ENCODE measurements at regions not wholly inside any gene's neighbourhood (a gene's known extent, or its start where the extent isn't known, plus 50 kb on each side); places are given as distances from the start of the nearest gene placed in this dataset.

DNA sequence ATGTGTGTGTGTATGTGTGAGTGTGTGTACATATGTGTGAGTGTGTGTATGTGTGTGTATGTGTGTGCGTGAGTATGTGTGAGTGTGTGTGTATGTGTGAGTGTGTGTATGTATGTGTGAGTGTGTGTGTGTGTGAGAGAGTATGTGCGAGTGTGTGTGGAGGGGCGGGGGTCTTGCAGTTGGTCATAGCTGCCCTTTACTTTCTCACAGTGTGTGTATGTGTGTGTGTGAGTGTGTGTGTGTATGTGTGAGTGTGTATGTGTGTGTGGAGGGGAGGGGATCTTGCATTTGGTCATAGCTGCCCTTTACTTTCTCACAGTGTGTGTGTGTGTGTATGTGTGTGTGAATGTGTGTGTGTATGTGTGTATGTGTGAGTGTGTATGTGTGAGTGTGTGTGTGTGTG lies 74.8 kb upstream of the ENPP6 start:
- Histone ChIP-seq H2AFZ (ENCODE audit: low read length) (no peak overlapping the region), H3K36me3 (ENCODE audit: insufficient read depth, low read length) (no peaks in the 10 kb centered on the region), H3K4me2 (ENCODE audit: low read depth, low read length, poor library complexity, severe bottlenecking) (no peak overlapping the region), H3K4me3 (ENCODE audit: low read length, poor library complexity, severe bottlenecking) (no peak overlapping the region), H3K9ac (ENCODE audit: low read depth, low read length, poor library complexity, severe bottlenecking) (no peak overlapping the region), H3K27me3 (ENCODE audit: insufficient read depth, low read length, poor library complexity, severe bottlenecking) (no peaks in the 10 kb centered on the region), H3F3A (ENCODE audit: low read depth) (no peaks in the 10 kb centered on the region), H3K9me3 (ENCODE audit: insufficient read depth, low read depth, low read length) (no peaks in the 10 kb centered on the region), H4K20me1 (ENCODE audit: insufficient read depth, low read length, poor library complexity, severe bottlenecking) (no peaks in the 10 kb centered on the region), H3K79me2 (ENCODE audit: insufficient read depth, low read length) (no peaks in the 10 kb centered on the region), H3K4me1 (ENCODE audit: insufficient read depth, low read length, poor library complexity, severe bottlenecking) (no peaks in the 10 kb centered on the region), H3K9me2 (replicated peaks; ENCODE audit: low read depth, low read length) (no peaks in the 10 kb centered on the region)
- TF ChIP-seq, protein P1, sequence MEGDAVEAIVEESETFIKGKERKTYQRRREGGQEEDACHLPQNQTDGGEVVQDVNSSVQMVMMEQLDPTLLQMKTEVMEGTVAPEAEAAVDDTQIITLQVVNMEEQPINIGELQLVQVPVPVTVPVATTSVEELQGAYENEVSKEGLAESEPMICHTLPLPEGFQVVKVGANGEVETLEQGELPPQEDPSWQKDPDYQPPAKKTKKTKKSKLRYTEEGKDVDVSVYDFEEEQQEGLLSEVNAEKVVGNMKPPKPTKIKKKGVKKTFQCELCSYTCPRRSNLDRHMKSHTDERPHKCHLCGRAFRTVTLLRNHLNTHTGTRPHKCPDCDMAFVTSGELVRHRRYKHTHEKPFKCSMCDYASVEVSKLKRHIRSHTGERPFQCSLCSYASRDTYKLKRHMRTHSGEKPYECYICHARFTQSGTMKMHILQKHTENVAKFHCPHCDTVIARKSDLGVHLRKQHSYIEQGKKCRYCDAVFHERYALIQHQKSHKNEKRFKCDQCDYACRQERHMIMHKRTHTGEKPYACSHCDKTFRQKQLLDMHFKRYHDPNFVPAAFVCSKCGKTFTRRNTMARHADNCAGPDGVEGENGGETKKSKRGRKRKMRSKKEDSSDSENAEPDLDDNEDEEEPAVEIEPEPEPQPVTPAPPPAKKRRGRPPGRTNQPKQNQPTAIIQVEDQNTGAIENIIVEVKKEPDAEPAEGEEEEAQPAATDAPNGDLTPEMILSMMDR (conservative IDR thresholded peaks at IDR 0.05; ENCODE audit: low read length), result no peak
- no peak for TF ChIP-seq EZH2phosphoT487 (IDR thresholded peaks at IDR 0.05; ENCODE audit: borderline replicate concordance)

- H4K20me1 ChIP-seq (ENCODE audit: insufficient read depth, low read length, poor library complexity, severe bottlenecking), result no peaks in the 10 kb centered on the region
- H3K4me2 ChIP-seq (ENCODE audit: low read depth, low read length, poor library complexity, severe bottlenecking), result no peak overlapping the region
- H3K9me2 ChIP-seq (replicated peaks; ENCODE audit: low read depth, low read length), result no peaks in the 10 kb centered on the region
- no peak for TF ChIP-seq EZH2phosphoT487 (IDR thresholded peaks at IDR 0.05; ENCODE audit: borderline replicate concordance)
- TF ChIP-seq, protein P1 (conservative IDR thresholded peaks at IDR 0.05; ENCODE audit: low read length), result no peak
- H3K9me3 ChIP-seq (ENCODE audit: insufficient read depth, low read depth, low read length), result no peaks in the 10 kb centered on the region
- no peaks in the 10 kb centered on the region for H3K36me3 ChIP-seq (ENCODE audit: insufficient read depth, low read length)
- H3F3A ChIP-seq (ENCODE audit: low read depth), result no peaks in the 10 kb centered on the region
- no peaks in the 10 kb centered on the region for H3K27me3 ChIP-seq (ENCODE audit: insufficient read depth, low read length, poor library complexity, severe bottlenecking)
- no peak overlapping the region for H3K9ac ChIP-seq (ENCODE audit: low read depth, low read length, poor library complexity, severe bottlenecking)
- H3K4me1 ChIP-seq (ENCODE audit: insufficient read depth, low read length, poor library complexity, severe bottlenecking), result no peaks in the 10 kb centered on the region
- no peak overlapping the region for H3K4me3 ChIP-seq (ENCODE audit: low read length, poor library complexity, severe bottlenecking)
- no peaks in the 10 kb centered on the region for H3K79me2 ChIP-seq (ENCODE audit: insufficient read depth, low read length)
- no peak overlapping the region for H2AFZ ChIP-seq (ENCODE audit: low read length)
Measured at GRCh38 chr4:184289179-184289535, 71.5 kb upstream of the ENPP6 start.

DNA sequence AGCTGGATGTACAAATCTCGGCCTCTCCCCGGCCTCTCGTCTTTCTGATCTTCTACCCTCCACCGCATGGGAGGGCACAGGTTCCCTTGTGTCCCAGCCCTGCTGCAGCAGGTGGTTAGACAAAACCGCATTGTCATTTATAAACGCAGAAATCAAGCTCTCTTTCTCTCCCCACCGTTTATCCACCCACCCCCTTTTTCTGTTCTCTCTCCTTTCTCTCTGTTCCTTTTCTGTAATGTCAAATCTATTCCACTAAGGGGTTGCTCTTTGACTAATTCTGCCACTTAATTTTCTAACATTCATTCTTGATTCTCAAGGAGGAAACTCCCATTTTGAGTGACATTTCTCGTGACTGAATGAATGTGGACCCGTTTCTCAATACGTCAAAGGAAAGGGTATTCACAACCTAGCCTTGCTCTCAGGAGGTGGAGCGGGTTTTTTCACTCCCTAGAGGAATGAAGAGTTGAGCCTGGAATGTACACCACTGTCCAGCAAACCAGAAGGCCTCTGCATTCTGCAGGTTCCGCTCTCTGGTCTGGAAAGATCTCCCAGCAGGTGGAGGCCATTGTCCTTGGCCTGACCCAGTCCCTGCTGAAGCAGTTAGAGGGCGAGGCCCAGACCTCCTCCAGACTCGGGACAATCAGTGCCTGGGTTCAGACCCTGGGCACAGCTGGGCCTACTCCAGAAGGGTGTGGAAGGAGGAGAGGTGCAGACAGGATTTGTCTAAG lies 70.9 kb upstream of the ENPP6 start:
- Histone ChIP-seq H2AFZ (ENCODE audit: low read length) (no peak overlapping the region), H3K9ac (ENCODE audit: low read depth, low read length, poor library complexity, severe bottlenecking) (no peak overlapping the region)

More for the DNA sequence above, 70.9 kb upstream of the ENPP6 start:
- no peaks in the 10 kb centered on the region for H3K27me3 ChIP-seq (ENCODE audit: insufficient read depth, low read length, poor library complexity, severe bottlenecking)
- H3K36me3 ChIP-seq (ENCODE audit: insufficient read depth, low read length), result no peaks in the 10 kb centered on the region
- no peaks in the 10 kb centered on the region for H3F3A ChIP-seq (ENCODE audit: low read depth)
- no peaks in the 10 kb centered on the region for H3K9me3 ChIP-seq (ENCODE audit: insufficient read depth, low read depth, low read length)
- TF ChIP-seq, protein P1 (conservative IDR thresholded peaks at IDR 0.05; ENCODE audit: low read length), result no peak
- no peak for TF ChIP-seq EZH2phosphoT487 (IDR thresholded peaks at IDR 0.05; ENCODE audit: borderline replicate concordance)
- H3K4me3 ChIP-seq (ENCODE audit: low read length, poor library complexity, severe bottlenecking), result no peak overlapping the region
- no peak overlapping the region for H3K4me2 ChIP-seq (ENCODE audit: low read depth, low read length, poor library complexity, severe bottlenecking)
- no peaks in the 10 kb centered on the region for H4K20me1 ChIP-seq (ENCODE audit: insufficient read depth, low read length, poor library complexity, severe bottlenecking)
- no peaks in the 10 kb centered on the region for H3K79me2 ChIP-seq (ENCODE audit: insufficient read depth, low read length)
- H3K9me2 ChIP-seq (replicated peaks; ENCODE audit: low read depth, low read length), result no peaks in the 10 kb centered on the region
- no peaks in the 10 kb centered on the region for H3K4me1 ChIP-seq (ENCODE audit: insufficient read depth, low read length, poor library complexity, severe bottlenecking)

Measured in Loucy (cell line).